Erythroblast (primary cell): ENCODE measurements at regions not wholly inside any gene's neighbourhood (a gene's known extent, or its start where the extent isn't known, plus 50 kb on each side); places are given as distances from the start of the nearest gene placed in this dataset.

ENCODE experiments used
- GATA1 ChIP-seq: IDR thresholded peaks from 2 replicates; pipeline ENCODE4 v1.6.1; 2011; ENCODE audit warnings: low read depth, mild to moderate bottlenecking, control low read depth, low read length, moderate library complexity
- POLR2A ChIP-seq: IDR thresholded peaks from 2 replicates; pipeline ENCODE4 v1.6.1; 2011; ENCODE audit warnings: mild to moderate bottlenecking, low read length

DNA sequence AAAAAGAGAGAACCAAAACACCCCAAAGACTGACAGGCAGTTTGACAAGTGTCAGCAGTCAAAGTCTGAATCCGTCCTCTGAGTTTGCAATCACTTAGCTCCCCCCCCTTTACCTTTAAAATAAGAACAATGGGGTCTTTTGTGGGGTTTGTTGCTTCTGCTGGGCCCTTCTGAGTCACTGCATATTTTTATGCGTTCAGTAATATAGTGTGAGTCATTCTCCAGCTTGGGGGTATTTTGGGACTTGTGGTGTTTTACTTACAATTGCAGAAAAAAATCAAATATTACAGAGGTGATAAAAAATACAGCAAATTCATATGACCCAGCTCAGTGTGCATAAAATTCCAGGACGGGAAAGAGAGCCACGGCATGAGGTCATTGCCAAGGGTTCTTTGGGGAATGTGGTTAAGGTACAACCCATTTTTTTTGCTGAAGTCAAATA, 120.1 kb downstream of the CYLD start:
- TF ChIP-seq POLR2A: no peak
- TF ChIP-seq GATA1: no peak
